ENCODE measurements at regions not wholly inside any gene's neighbourhood (a gene's known extent, or its start where the extent isn't known, plus 50 kb on each side); places are given as distances from the start of the nearest gene placed in this dataset.

DNA sequence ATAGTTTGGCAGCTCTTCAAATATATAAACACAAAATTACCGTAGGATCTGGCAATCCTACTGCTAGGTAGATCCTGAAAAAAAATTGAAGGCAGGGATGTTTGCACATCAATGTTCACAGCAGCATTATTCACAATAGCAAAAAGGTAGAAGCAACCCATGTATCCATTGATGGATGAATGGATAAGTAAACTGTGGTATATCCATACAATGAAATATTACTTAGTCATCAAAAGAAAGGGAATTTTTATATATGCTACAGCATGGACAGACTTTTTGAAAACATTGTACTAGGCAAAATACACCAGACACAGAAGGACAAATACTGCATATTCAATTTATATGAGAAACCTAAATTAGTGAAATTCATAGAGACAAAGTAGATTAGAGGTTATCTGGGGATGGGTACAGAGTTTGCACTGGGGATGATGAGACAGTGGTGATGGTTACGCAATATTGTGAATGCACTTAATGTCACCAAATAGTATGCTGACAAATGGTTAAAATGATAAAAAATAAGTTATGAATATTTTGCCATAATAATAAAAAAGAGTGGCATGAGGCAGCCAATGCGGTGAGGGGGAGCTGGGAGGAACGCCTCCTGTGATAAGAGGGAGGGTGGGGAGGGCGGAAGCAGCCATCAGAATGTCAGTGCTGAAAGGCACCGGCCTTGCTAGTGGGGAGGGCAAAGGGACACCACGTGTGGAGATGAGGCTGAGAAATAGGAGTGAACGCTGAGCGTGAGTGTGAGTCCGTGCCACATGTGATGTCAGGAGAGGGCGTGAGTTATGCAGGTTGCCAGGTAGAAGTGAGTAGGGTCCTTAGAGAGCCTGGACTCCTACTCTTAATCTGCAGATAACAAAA, 386.1 kb upstream of the PODXL start:
- in situ Hi-C loops (cut with MboI; ENCODE audit: low sequenced_read_pairs) = no loop called here
- intact Hi-C loops (cut with micrococcal nuclease) = no loop called here
- no peaks in the 10 kb centered on the region for H3K9me1 ChIP-seq (ENCODE audit: insufficient read depth, low read length)
- no peak overlapping the region for H2BK20ac ChIP-seq (ENCODE audit: low read depth, low read length)
- no peaks in the 10 kb centered on the region for H3K36me3 ChIP-seq (ENCODE audit: control insufficient read depth, insufficient read depth, low read length)
- H4K20me1 ChIP-seq (ENCODE audit: insufficient read depth, low read length) = no peaks in the 10 kb centered on the region
- ChIA-PET POLR2A (ENCODE audit: unreplicated experiment) (no interaction called here), CTCF (no interaction called here)
- no peak overlapping the region for H3K4ac ChIP-seq (ENCODE audit: low read depth, low read length)
- H3K9ac ChIP-seq (ENCODE audit: low read depth, low read length) = no peak overlapping the region
- H2BK5ac ChIP-seq (ENCODE audit: low read depth, low read length, poor library complexity, severe bottlenecking) = no peak overlapping the region
- no peak overlapping the region for H2AFZ ChIP-seq (replicated peaks; ENCODE audit: low read length, poor library complexity)
- no peak overlapping the region for H2AK5ac ChIP-seq (ENCODE audit: low read depth, low read length)
- H2AK9ac ChIP-seq (replicated peaks; ENCODE audit: low read depth, low read length, poor library complexity) = no peak overlapping the region
- dilution Hi-C loops (cut with HindIII; ENCODE audit: low sequenced_read_pairs, unreplicated experiment) = no loop called here
- no peaks in the 10 kb centered on the region for H3K4me1 ChIP-seq (ENCODE audit: control insufficient read depth, insufficient read depth, low read length)
- H4K8ac ChIP-seq (ENCODE audit: low read depth in 2 of 2, low read length in 2 of 2) = no peak overlapping the region
- DNase-seq (no peak), ATAC-seq (ENCODE audit: low read depth) (no peak)
- H3K79me1 ChIP-seq (ENCODE audit: low read depth in 1 of 2, low read length in 2 of 2) = no peaks in the 10 kb centered on the region
- no peak overlapping the region for H3K4me3 ChIP-seq (ENCODE audit: insufficient read depth, low read depth, low read length)
- no peak overlapping the region for H3K18ac ChIP-seq (ENCODE audit: low read depth, low read length)
- H3K14ac ChIP-seq (replicated peaks; ENCODE audit: low read depth, low read length) = no peak overlapping the region
- H3K23ac ChIP-seq (ENCODE audit: low read depth, low read length) = no peak overlapping the region
- no TSS peak for BruUV-seq (replicated peaks)
- no peaks in the 10 kb centered on the region for H3K9me3 ChIP-seq (ENCODE audit: control insufficient read depth, insufficient read depth, low read length)
- 86% methylated on average over 8 of the region's 11 CpGs; no CpG with 5 or more reads in 1 of the 2 experiments for WGBS, 2 experiments (ENCODE audit: extremely low coverage in 2 of 2, insufficient read length in 1 of 2)
- H3K27me3 ChIP-seq (ENCODE audit: control insufficient read depth, insufficient read depth, low read length) = peaks cover 6% of the 10 kb centered on the region
- no peak overlapping the region for H3K4me2 ChIP-seq (ENCODE audit: low read depth, low read length)
- TF ChIP-seq MAZ (IDR thresholded peaks at IDR 0.05; ENCODE audit: borderline replicate concordance, low read depth, low read length) = no peak
- TF ChIP-seq, protein P1, sequence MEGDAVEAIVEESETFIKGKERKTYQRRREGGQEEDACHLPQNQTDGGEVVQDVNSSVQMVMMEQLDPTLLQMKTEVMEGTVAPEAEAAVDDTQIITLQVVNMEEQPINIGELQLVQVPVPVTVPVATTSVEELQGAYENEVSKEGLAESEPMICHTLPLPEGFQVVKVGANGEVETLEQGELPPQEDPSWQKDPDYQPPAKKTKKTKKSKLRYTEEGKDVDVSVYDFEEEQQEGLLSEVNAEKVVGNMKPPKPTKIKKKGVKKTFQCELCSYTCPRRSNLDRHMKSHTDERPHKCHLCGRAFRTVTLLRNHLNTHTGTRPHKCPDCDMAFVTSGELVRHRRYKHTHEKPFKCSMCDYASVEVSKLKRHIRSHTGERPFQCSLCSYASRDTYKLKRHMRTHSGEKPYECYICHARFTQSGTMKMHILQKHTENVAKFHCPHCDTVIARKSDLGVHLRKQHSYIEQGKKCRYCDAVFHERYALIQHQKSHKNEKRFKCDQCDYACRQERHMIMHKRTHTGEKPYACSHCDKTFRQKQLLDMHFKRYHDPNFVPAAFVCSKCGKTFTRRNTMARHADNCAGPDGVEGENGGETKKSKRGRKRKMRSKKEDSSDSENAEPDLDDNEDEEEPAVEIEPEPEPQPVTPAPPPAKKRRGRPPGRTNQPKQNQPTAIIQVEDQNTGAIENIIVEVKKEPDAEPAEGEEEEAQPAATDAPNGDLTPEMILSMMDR (conservative IDR thresholded peaks at IDR 0.05; ENCODE audit: low read depth, low read length) = no peak
- TF ChIP-seq, protein P2, sequence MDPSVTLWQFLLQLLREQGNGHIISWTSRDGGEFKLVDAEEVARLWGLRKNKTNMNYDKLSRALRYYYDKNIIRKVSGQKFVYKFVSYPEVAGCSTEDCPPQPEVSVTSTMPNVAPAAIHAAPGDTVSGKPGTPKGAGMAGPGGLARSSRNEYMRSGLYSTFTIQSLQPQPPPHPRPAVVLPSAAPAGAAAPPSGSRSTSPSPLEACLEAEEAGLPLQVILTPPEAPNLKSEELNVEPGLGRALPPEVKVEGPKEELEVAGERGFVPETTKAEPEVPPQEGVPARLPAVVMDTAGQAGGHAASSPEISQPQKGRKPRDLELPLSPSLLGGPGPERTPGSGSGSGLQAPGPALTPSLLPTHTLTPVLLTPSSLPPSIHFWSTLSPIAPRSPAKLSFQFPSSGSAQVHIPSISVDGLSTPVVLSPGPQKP (IDR thresholded peaks at IDR 0.05; ENCODE audit: borderline replicate concordance, low read depth, low read length) = no peak
- peak; percentile 87 for TF ChIP-seq CEBPB (IDR thresholded peaks at IDR 0.05; ENCODE audit: low read depth, low read length)
- TF ChIP-seq NFE2L2 (IDR thresholded peaks at IDR 0.05; ENCODE audit: low read depth, low read length) = no peak
- TF ChIP-seq MAFK (IDR thresholded peaks at IDR 0.05; ENCODE audit: low read depth, low read length) = no peak
- no peak for TF ChIP-seq SMC3 (IDR thresholded peaks at IDR 0.05; ENCODE audit: low read depth, low read length)
- TF ChIP-seq RFX5 (IDR thresholded peaks at IDR 0.05; ENCODE audit: low read depth, low read length) = no peak
- H2BK15ac ChIP-seq (ENCODE audit: low read depth, low read length) = no peak overlapping the region
- H4K91ac ChIP-seq (ENCODE audit: insufficient read depth, low read depth, low read length) = no peak overlapping the region
- no peak overlapping the region for H3K56ac ChIP-seq (ENCODE audit: extremely low read depth, insufficient read depth, low read length)
- H4K5ac ChIP-seq (ENCODE audit: low read depth, low read length) = no peak overlapping the region
- H2BK120ac ChIP-seq (ENCODE audit: low read depth, low read length) = no peak overlapping the region
- H3K27ac ChIP-seq (ENCODE audit: insufficient read depth, low read length) = no peak overlapping the region

Data from IMR-90 (cell line).